ENCODE measurements at regions not wholly inside any gene's neighbourhood (a gene's known extent, or its start where the extent isn't known, plus 50 kb on each side); places are given as distances from the start of the nearest gene placed in this dataset.

DNA sequence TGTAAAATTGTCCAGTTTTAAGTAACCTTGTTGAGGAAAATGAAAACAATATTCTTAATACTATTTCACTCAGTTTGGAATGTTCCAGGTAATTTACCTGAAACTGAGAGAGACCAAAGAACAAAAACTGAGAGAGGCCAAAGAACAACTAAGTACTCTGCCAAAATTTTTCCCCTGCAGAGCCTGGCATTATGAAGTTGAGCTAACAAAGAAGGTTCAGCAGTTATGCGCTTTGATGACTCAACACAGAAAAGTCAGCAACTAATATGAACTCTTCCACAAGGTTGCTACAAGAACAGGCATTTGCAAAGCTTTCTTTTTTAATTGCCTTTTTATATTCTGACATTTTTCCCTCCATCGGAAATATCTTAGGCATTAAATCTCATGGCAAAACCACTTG is 270.9 kb downstream of the CHRM3 start:
- WGBS, 3 donors = 92 to 94% (median 93%) methylated on average over 2 of the region's 2 CpGs
- intact Hi-C loops (cut with DNase I) = no loop called here
- Histone ChIP-seq H3K4me3 (no peak overlapping the region), H3K36me3 (ENCODE audit: insufficient read depth in 1 of 2, low read depth in 1 of 2) (no peaks in the 10 kb centered on the region), H3K4me1 (no peaks in the 10 kb centered on the region), H3K27ac (no peak overlapping the region), H3K9me3 (no peaks in the 10 kb centered on the region), H3K27me3 (ENCODE audit: insufficient read depth in 3 of 3, low read length in 2 of 3) (no peaks in the 10 kb centered on the region)
- no peak for ATAC-seq
- TF ChIP-seq, protein P1, sequence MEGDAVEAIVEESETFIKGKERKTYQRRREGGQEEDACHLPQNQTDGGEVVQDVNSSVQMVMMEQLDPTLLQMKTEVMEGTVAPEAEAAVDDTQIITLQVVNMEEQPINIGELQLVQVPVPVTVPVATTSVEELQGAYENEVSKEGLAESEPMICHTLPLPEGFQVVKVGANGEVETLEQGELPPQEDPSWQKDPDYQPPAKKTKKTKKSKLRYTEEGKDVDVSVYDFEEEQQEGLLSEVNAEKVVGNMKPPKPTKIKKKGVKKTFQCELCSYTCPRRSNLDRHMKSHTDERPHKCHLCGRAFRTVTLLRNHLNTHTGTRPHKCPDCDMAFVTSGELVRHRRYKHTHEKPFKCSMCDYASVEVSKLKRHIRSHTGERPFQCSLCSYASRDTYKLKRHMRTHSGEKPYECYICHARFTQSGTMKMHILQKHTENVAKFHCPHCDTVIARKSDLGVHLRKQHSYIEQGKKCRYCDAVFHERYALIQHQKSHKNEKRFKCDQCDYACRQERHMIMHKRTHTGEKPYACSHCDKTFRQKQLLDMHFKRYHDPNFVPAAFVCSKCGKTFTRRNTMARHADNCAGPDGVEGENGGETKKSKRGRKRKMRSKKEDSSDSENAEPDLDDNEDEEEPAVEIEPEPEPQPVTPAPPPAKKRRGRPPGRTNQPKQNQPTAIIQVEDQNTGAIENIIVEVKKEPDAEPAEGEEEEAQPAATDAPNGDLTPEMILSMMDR (IDR thresholded peaks at IDR 0.05) = no peak
- no peak for DNase-seq

DNA sequence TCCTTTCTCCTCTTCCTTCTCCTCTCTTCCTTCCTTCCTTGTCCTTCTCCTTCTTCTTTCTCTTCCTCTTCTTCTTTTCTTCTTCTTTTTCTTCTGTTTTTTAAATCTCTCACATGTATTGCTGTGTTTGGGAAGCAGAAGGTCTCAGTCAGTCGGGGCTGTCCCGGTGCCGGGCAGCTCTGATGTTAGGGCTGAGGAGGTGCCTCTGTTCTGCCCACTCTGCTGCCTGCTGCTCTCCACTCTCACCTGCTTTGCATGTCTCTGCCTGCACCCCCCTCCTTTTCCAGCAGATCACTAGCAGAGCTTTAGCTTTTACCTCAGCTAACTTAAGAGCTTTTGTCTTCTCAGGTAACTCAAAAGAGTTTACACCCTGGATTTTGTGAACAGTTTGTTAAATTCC is 276.6 kb downstream of the CHRM3 start:
- H3K4me3 ChIP-seq = no peak overlapping the region
- H3K9me3 ChIP-seq = no peaks in the 10 kb centered on the region
- no peaks in the 10 kb centered on the region for H3K36me3 ChIP-seq (ENCODE audit: insufficient read depth in 1 of 2, low read depth in 1 of 2)
- DNase-seq (no peak), ATAC-seq (no peak)
- 50 to 63% (median 60%) methylated on average over 3 of the region's 3 CpGs for WGBS, 3 donors
- intact Hi-C loops (cut with DNase I) = no loop called here
- no peak overlapping the region for H3K27ac ChIP-seq
- H3K4me1 ChIP-seq = no peaks in the 10 kb centered on the region
- no peaks in the 10 kb centered on the region for H3K27me3 ChIP-seq (ENCODE audit: insufficient read depth in 3 of 3, low read length in 2 of 3)
- TF ChIP-seq, protein P1 (IDR thresholded peaks at IDR 0.05) = no peak

DNA sequence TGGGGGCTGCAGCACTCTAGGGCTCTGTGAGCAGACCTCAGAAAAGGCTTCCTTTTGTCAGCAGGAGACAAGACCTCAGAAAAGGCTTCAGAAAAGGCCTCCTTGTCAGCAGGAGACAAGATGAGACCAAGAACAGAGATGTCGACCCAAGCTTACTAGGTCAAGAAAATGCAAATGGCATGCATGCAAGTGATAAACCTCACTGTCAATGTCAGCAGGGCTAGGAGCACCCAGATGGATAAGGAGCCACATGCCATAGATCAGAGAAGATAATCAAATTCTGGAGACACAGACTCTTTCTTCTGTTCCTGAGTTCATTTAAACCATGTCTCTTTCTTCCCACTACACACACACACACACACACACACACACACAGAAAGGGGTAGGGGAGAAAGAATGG is 285.9 kb downstream of the CHRM3 start:
- intact Hi-C loops (cut with DNase I) = no loop called here
- WGBS, 3 donors = 79 to 95% (median 86%) methylated on average over 1 of the region's 1 CpG
- Histone ChIP-seq H3K27me3 (ENCODE audit: insufficient read depth in 3 of 3, low read length in 2 of 3) (no peaks in the 10 kb centered on the region), H3K27ac (no peak overlapping the region), H3K4me1 (no peaks in the 10 kb centered on the region), H3K4me3 (no peak overlapping the region), H3K36me3 (ENCODE audit: insufficient read depth in 1 of 2, low read depth in 1 of 2) (no peaks in the 10 kb centered on the region), H3K9me3 (no peaks in the 10 kb centered on the region)
- ATAC-seq (no peak), DNase-seq (no peak)
- TF ChIP-seq, protein P1 (IDR thresholded peaks at IDR 0.05) = no peak

DNA sequence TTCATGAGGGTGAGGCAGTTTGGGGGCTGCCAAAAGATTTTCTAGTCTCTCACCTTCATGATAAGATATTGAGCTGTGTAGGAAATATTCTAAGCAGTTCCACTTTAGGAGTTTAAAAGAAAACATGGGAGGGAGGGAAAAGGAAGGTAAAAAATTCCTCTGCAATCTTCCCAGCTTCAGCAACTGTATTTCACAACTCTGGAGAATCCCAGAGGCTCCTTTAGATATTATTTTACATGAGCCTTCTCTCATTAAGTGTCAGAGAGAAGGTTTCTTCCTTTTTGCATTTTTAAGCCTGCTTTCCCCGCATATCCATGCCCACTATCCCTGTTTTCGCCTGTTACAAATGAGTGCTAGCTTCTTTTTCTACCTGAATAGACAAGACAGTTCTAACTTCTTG is 289.4 kb downstream of the CHRM3 start:
- Histone ChIP-seq H3K4me3 (no peak overlapping the region), H3K4me1 (no peaks in the 10 kb centered on the region), H3K36me3 (ENCODE audit: insufficient read depth in 1 of 2, low read depth in 1 of 2) (no peaks in the 10 kb centered on the region), H3K27me3 (ENCODE audit: insufficient read depth in 3 of 3, low read length in 2 of 3) (no peaks in the 10 kb centered on the region), H3K27ac (no peak overlapping the region), H3K9me3 (no peaks in the 10 kb centered on the region)
- TF ChIP-seq, protein P1 (IDR thresholded peaks at IDR 0.05) = no peak
- DNase-seq (no peak), ATAC-seq (no peak)
- WGBS, 3 donors = 89 to 95% (median 90%) methylated on average over 2 of the region's 2 CpGs
- intact Hi-C loops (cut with DNase I) = no loop called here

DNA sequence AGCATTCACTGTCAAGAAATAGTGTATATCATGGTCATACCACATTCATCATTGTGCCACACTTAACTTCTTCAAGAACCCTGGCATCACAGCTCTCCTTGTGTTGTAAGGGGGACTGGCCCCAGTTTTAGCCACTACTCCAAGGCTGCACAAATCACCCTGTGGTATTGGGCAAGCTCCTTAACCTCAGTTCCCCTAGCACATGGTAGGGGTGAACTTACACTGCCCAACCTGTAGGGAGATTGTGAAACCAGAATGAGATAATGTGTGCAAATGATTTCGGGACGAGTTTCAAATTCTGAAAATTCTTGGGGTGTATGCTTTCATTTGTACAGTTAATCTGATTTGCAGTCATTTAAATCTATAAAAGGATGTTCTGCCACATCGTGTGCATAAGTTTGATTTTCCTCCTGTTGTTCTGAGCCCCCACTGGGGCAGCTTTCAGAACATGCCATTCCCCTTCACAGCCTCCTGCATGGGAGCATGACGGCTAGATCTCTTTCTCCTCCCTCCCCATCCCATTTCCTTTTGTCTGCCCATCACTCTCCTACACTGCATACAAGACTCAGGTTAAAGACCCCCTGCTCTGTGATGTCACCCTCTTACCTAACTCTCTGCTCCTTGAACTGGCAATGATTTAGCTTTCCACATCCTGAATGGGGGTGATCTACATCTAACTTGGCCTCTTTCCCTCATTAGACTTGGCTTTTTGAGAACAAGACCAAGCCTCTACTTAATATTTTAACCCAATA is 290.3 kb downstream of the CHRM3 start:
- TF ChIP-seq, protein P1 (IDR thresholded peaks at IDR 0.05) = no peak
- WGBS, 3 donors = 56 to 83% (median 61%) methylated on average over 4 of the region's 4 CpGs
- intact Hi-C loops (cut with DNase I) = no loop called here
- H3K4me3 ChIP-seq = no peak overlapping the region
- H3K27me3 ChIP-seq (ENCODE audit: insufficient read depth in 3 of 3, low read length in 2 of 3) = no peaks in the 10 kb centered on the region
- no peak for DNase-seq
- H3K36me3 ChIP-seq (ENCODE audit: insufficient read depth in 1 of 2, low read depth in 1 of 2) = no peaks in the 10 kb centered on the region
- no peak overlapping the region for H3K27ac ChIP-seq
- no peaks in the 10 kb centered on the region for H3K4me1 ChIP-seq
- no peak for ATAC-seq
- no peaks in the 10 kb centered on the region for H3K9me3 ChIP-seq
